Stimulated activated CD8-positive, alpha-beta memory T cell treated with anti-CD3 and anti-CD28 coated beads, Interleukin-15, amount 100 ng/mL, for 4 hours (primary cell): ENCODE measurements at regions not wholly inside any gene's neighbourhood (a gene's known extent, or its start where the extent isn't known, plus 50 kb on each side); places are given as distances from the start of the nearest gene placed in this dataset.

Experiments used
- DNase-seq, 2 donors: peaks; one replicate each; pipeline ENCODE4 v3.0.0-alpha.2; 2020; ENCODE audit warnings: low read depth in 2 of 2

DNA sequence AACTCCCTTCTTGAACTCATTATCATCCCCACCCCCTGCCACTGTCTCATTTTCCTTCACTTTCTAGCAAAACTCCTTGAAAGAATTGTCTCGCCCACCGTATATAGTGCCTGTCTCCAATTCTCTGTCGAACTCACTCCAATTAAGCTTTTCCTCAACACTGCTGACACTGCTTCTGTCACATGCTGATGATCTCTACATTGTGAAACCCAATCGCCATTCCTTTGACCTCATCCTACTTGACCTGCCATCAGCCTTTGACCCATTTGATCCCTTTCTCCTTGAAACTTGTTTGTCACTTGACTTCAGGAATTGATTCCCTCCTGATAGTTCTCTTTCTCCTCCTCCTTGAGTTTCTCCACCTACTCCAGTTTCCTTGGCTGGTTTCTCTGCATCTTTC is 54.8 kb downstream of the CCDC71L start:
- no peak for DNase-seq

DNA sequence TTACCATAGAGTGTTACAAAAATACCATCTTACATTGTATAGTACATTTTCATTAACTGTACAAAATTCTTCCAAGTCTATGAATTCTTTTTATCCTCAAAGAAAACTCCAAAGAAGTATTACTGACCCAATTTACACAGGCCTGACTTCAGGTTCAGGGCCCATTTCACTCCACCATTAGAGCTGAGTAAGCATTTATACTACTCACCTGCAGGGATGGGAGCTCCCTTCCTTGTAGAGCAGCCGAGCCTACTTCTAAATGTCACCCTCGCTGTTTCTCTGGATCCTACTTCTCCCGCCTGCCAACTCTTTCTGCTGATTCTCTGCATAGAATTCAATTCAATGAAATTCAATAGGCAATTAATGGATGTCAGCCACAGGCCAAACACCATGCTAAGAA is 56.0 kb downstream of the CCDC71L start:
- no peak for DNase-seq

GRCh38 chr7:106604303-106604924 is 56.5 kb downstream of the CCDC71L start:
- no peak for DNase-seq

DNA sequence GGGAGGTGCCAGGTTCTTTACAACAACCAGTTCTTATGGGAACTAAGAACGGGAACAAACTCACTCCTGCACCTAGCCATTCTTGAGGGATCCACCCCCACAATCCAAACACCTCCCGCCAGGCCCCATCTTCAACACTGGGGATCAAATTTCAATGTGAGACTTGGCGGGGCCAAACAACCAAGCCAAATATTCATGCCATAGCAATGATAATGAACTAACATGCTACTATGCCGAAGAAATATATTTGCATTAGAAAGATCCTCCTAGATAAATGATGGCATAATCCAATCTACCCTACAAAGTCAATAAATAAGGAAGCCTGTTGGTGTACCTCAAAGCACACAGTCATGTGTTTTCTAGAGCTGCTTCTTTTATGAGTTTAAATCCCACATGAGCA is 57.6 kb downstream of the CCDC71L start:
- no peak for DNase-seq

GRCh38 chr7:106602062-106602461 is 58.9 kb downstream of the CCDC71L start:
- DNase-seq = no peak

GRCh38 chr7:106600569-106601373 is 60.2 kb downstream of the CCDC71L start:
- DNase-seq = no peak

- no peak for DNase-seq
Measured at GRCh38 chr7:106599343-106599698, 61.6 kb downstream of the CCDC71L start.

GRCh38 chr7:106598663-106599342 is 62.2 kb downstream of the CCDC71L start:
- DNase-seq = peak; percentile 19 to 52

DNA sequence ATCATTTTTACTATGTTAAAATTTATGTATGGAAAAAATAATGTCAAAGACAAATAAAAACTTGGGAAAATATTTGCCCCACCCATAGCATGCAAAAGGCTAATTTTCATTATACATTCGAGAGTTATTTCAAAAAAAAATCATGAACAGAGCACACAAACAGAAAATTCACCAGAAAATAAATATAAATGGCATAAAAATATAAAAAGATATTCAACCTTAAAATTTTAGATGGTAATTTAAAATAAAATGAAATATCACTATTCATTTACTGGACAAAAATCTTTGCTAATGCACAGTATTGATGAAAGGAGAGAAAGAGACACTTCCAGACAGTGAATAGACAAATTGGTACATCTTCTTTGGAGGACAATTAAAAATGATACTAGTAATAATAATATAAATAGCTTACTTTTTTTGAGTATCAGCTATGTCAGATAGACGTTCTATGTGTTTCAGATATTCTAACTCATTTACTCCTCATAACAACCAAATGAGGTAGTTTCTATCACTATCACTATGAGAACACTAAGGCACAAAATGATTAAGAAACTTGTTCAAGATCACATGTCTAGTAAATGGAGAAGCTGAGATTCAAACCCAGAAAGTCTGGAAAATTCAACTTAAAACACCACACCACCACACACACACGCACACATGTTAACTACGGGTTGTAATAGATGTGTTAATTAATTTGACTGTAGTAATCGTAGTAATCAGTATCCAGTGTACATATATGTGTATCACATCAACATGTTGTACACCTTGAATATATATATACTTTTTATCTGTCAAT is 63.0 kb downstream of the CCDC71L start:
- no peak for DNase-seq

DNA sequence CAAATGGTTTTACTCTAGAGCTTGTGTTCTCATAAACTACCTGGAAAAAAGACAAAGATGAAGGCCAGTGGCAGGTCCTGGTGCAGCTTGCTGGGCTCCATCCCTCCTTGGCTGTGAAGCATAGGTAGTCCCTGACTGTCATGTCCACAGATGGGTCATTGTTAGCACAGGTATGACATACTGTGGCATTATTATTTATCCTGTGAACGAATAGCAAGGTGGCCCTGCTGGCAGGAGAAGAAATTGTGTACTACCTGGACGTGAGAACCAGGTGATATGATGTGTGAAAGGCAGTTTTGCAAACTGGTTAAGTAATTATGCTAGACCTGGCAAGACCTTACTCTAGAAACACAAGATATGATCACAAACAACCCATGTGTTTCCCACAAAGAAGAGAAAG is 63.9 kb downstream of the CCDC71L start:
- no peak for DNase-seq

DNA sequence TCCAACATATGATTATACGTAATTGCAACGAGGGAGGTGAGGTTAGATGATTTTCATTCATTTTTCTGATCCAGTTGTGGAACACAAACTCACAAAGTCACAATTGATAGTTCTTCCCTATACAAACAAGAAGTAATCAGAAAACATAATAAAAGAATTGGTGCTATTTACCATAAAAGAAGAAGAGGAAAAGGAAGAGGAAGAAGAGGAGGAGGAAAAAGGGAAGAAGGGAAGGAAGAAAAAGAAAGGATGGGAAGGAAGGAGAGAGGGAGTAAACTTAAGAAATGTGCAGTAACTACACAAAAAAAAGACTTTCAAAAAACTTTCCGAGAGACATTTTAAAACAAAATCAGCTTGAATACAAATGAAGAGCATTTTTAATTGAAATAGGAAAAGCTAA is 65.0 kb downstream of the CCDC71L start:
- DNase-seq = no peak

DNA sequence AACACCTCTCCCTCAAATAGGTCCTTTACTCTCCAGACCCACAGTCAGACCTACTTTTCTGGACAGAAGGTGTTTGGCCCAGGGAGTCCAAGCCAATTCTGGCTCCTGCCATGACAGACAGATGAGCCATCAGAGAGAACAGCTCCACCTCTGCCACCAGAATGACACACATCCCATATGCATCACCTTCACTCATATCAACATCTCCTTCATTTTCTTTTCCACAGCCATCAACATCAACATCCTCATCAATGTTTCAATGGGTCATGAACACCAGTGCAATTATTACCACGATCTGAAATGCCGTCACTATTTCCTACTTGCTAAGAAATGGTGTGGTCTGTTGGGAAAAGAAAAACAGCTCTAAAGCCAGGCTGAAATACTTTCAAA is 67.9 kb downstream of the CCDC71L start:
- DNase-seq = no peak

DNA sequence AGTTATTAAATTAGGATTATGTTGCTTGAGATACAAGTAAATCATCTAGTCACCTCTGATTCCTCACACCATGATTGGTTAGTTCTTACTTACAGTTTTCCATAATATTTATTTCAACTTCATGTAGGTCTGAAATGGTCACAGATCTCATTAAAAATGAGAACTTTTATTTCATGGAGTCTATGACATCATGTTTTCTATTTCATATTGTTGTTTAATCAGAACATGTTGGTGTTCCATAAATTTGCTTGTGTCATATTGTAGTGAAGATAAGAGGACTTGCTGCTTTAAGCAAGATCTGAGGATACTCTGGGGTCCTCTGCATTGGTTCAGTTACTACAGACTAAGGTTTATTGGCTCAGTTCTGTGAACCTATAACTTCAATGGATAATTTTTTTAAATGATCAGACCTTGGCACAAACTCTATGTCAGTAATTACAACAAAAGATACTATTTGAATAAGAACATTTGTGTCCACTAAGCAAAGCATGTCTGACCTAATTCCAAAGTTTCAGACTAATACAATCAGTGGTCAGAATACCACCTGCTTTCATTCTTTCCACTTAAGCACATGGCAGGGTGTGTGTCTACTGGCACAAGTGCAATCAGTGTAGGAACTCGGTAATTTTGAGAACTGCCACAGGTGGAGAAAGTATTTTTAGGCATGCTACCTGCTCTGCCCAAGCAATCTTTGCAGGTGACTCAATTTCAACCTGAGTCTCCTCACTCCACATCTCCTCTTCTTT is 68.5 kb downstream of the CCDC71L start:
- DNase-seq = no peak

GRCh38 chr7:106591146-106591545 is 69.8 kb downstream of the CCDC71L start:
- no peak for DNase-seq

GRCh38 chr7:106590209-106590816 is 70.6 kb downstream of the CCDC71L start:
- no peak for DNase-seq

- DNase-seq = no peak
Measured at GRCh38 chr7:106589198-106589879, 71.6 kb downstream of the CCDC71L start.

- no peak for DNase-seq
Measured at GRCh38 chr7:106588422-106589197, 72.3 kb downstream of the CCDC71L start.

GRCh38 chr7:106584914-106585759 is 75.8 kb downstream of the CCDC71L start:
- no peak for DNase-seq
